OCI-LY3 (cell line): ENCODE measurements at regions not wholly inside any gene's neighbourhood (a gene's known extent, or its start where the extent isn't known, plus 50 kb on each side); places are given as distances from the start of the nearest gene placed in this dataset.

Source experiments
- CTCF ChIP-seq: fragments of 200-600, 300-600 bp; sonication (generic); IDR thresholded peaks from 2 replicates; pipeline ENCODE4 v1.5.1; 2014; ENCODE audit warnings: antibody characterized with exemption, low read length, low read depth
- EZH2phosphoT487 ChIP-seq: fragments of 200-600 bp; shearing (Covaris generic); IDR thresholded peaks from 2 replicates; pipeline ENCODE4 v1.6.1; 2018; ENCODE audit warnings: antibody characterized with exemption, mixed run types, low read depth

GRCh38 chr14:104344818-104345620 is 206.6 kb downstream of the KIF26A start:
- no peak for TF ChIP-seq CTCF
- TF ChIP-seq EZH2phosphoT487, result no peak
